MM.1S (cell line): ENCODE measurements at regions not wholly inside any gene's neighbourhood (a gene's known extent, or its start where the extent isn't known, plus 50 kb on each side); places are given as distances from the start of the nearest gene placed in this dataset.

ENCODE experiments used
- DNase-seq: peaks from one replicate; pipeline ENCODE4 v3.0.0-alpha.2; 2015
- H2AFZ ChIP-seq: fragments of 300-600 bp; sonication (generic); 2 replicates; pipeline ENCODE4 v1.6.0; 2016; ENCODE audit warnings: antibody characterized with exemption, low read length
- H3F3A ChIP-seq: fragments of 300-600 bp; sonication (generic); 2 replicates; pipeline ENCODE4 v1.6.1; 2016; ENCODE audit warnings: mild to moderate bottlenecking, antibody characterized with exemption, low read length, moderate library complexity, mixed read lengths; ENCODE audit not compliant: insufficient read depth
- H3K27ac ChIP-seq: fragments of 300-600 bp; sonication (generic); 2 replicates; pipeline ENCODE4 v1.5.1; 2016; ENCODE audit warnings: mild to moderate bottlenecking, low read length
- H3K27me3 ChIP-seq: fragments of 300-600 bp; sonication (generic); replicated peaks from 2 replicates; pipeline ENCODE4 v1.6.0; 2016; ENCODE audit warnings: low read length; ENCODE audit not compliant: insufficient read depth
- H3K36me3 ChIP-seq: fragments of 300-600 bp; sonication (generic); replicated peaks from 2 replicates; pipeline ENCODE4 v1.6.1; 2016; ENCODE audit warnings: mild to moderate bottlenecking, low read length, mixed read lengths; ENCODE audit not compliant: insufficient read depth
- H3K4me1 ChIP-seq: fragments of 300-600 bp; sonication (generic); 2 replicates; pipeline ENCODE4 v1.6.1; 2016; ENCODE audit warnings: low read length, mixed read lengths
- H3K4me2 ChIP-seq: fragments of 300-600 bp; sonication (generic); 2 replicates; pipeline ENCODE4 v1.6.0; 2016; ENCODE audit warnings: low read depth, low read length
- H3K4me3 ChIP-seq: fragments of 300-600 bp; sonication (generic); 2 replicates; pipeline ENCODE4 v1.5.1; 2016; ENCODE audit warnings: low read length, mixed read lengths
- H3K79me2 ChIP-seq: fragments of 300-600 bp; sonication (generic); 2 replicates; pipeline ENCODE4 v1.6.1; 2016; ENCODE audit warnings: mixed run types, low read length, mixed read lengths
- H3K9ac ChIP-seq: fragments of 300-600 bp; sonication (generic); 2 replicates; pipeline ENCODE4 v1.6.1; 2016; ENCODE audit warnings: low read length, mixed read lengths
- H3K9me2 ChIP-seq: fragments of 300-600 bp; sonication (generic); replicated peaks from 2 replicates; pipeline ENCODE4 v1.6.1; 2016; ENCODE audit warnings: mild to moderate bottlenecking, low read length, mixed read lengths; ENCODE audit not compliant: insufficient read depth
- H3K9me3 ChIP-seq: fragments of 300-600 bp; sonication (generic); replicated peaks from 2 replicates; pipeline ENCODE4 v1.6.1; 2016; ENCODE audit warnings: mild to moderate bottlenecking, low read length, mixed read lengths; ENCODE audit not compliant: insufficient read depth
- H4K20me1 ChIP-seq: fragments of 300-600 bp; sonication (generic); 2 replicates; pipeline ENCODE4 v1.6.1; 2016; ENCODE audit warnings: mild to moderate bottlenecking, low read length, moderate library complexity, mixed read lengths; ENCODE audit not compliant: insufficient read depth
- CTCF ChIP-seq: fragments of 300-600 bp; sonication (generic); IDR thresholded peaks from 2 replicates; pipeline ENCODE4 v1.5.1; 2016; ENCODE audit warnings: antibody characterized with exemption, low read length, mixed read lengths
- EZH2 ChIP-seq: fragments of 300-600 bp; sonication (generic); optimal IDR thresholded peaks from 2 replicates; pipeline ENCODE3; 2017; ENCODE audit warnings: low read depth, mild to moderate bottlenecking, antibody characterized with exemption, low read length, mixed read lengths
- EZH2phosphoT487 ChIP-seq: fragments of 300-600 bp; sonication (generic); IDR thresholded peaks from 2 replicates; pipeline ENCODE4 v1.6.1; 2018; ENCODE audit warnings: antibody characterized with exemption, low read length

DNA sequence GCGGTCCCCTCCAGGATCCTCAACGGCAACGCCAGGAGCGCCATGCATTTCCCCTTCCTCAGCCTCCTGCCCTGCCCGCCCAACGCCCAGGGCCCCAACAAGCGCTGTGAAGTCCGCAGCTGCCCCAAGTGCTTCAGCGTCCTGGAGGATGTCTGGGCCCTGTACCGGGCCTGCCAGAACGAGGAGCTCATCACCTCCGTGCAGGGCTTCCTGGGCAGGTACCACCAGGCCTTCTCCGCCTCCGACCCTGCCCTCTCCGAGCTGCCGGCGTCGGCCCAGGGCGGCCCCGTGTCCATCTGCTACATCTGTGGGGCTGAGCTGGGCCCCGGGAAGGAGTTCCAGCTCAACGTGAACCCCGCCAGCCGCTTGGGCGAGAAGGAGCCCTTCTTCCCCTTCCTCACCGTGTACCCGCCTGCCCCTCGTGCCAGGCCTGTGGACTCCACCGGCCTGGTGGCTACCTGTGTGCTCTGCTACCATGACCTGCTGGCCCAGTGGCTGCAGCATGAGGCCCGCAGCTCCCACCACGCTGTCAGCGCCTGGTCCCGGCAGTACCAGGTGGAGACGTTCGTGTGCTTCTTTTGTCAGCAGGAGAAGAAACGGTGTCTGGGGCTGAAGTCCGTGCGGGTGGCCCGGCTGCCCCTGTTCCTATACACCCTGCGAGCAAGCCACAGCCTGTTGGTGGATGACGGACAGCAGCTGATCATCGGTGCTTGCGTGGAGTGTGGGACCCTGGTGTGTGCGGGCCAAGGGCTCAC lies 58.9 kb upstream of the CIBAR2 start:
- Histone ChIP-seq H3K27me3 (peaks cover 74% of the 10 kb centered on the region), H3K79me2 (no peaks in the 10 kb centered on the region), H3K9me2 (no peaks in the 10 kb centered on the region), H2AFZ (no peak overlapping the region), H3K9ac (no peak overlapping the region), H3K9me3 (no peaks in the 10 kb centered on the region), H4K20me1 (no peaks in the 10 kb centered on the region), H3K4me3 (no peak overlapping the region), H3F3A (no peaks in the 10 kb centered on the region), H3K4me2 (no peak overlapping the region), H3K36me3 (no peaks in the 10 kb centered on the region), H3K27ac (no peak overlapping the region), H3K4me1 (no peaks in the 10 kb centered on the region)
- no peak for TF ChIP-seq EZH2
- TF ChIP-seq EZH2phosphoT487 = no peak
- TF ChIP-seq CTCF = no peak
- DNase-seq = no peak

DNA sequence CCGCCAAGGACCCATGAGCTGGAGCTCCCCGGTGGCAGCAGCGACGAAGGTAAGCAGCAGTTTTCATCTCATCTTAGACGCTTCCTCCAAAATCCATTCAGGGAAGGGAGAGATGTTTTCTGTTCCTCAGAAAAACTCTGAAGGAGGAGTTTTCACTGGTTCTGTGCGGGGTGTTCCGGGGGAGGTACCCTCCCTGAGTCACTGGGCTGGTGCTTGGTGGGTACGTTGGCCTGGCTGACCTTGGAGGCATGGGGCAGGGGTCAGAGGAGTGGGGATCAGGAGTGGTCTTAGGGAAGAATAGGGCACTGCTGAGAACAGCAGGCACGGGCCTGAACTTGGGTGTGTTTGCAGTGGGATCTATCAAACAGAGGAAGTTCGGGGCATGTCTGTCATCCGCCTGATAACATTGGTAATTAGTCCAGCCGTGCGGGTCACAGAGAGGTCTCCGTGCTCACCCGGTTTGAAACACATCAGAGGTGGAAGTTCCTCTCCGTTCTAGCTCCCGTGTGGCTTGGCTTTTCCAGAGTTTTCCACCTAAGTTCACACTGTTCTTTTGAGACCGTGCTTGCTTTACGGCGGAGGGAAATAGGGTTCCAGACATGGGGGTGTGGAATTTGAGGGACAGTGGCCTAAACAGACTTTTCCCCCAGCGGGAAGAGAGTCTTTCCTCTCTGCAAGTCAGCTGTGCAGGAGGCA lies 59.6 kb upstream of the CIBAR2 start:
- H3K36me3 ChIP-seq = no peaks in the 10 kb centered on the region
- no peaks in the 10 kb centered on the region for H3K79me2 ChIP-seq
- H3K27me3 ChIP-seq = peaks cover 74% of the 10 kb centered on the region
- H3K4me3 ChIP-seq = no peak overlapping the region
- no peaks in the 10 kb centered on the region for H3K9me2 ChIP-seq
- DNase-seq = no peak
- H3K9ac ChIP-seq = no peak overlapping the region
- no peak overlapping the region for H2AFZ ChIP-seq
- TF ChIP-seq CTCF (no peak), EZH2phosphoT487 (no peak), EZH2 (no peak)
- no peaks in the 10 kb centered on the region for H3K9me3 ChIP-seq
- H4K20me1 ChIP-seq = no peaks in the 10 kb centered on the region
- no peak overlapping the region for H3K4me2 ChIP-seq
- H3K4me1 ChIP-seq = no peaks in the 10 kb centered on the region
- H3K27ac ChIP-seq = no peak overlapping the region
- H3F3A ChIP-seq = no peaks in the 10 kb centered on the region

DNA sequence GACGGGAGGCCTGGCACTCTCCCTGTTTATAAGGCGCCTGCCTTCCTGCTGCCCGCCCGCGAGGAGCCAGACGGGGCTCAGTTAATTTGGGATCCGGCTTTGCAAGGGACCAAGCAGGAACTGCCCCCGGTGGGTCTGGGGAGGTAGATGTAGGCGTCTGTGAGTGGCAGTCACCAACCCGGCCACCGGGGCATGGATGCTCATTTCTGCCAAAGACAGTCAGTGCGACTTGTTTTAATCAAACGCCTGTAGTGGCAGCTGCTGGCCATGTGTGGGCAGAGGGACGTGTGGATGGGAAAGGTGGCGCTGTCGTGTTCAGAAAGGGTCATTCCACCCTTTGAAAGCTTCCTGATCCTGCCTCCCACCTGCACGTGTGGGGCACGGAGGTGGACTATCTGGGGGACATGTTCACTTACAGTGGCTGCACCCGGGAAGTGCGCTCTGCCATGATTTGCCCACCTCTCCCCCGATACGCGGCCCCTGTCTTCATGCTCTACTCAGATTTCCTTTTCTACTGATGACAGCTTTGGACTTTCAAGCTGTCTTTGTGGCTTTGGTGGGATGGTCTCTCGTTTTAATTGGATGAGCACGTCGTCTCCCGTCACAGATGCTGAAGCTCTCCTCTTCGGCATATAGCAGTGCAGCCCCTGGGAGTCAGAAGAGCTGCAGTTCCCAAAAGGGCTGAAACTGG lies 60.3 kb upstream of the CIBAR2 start:
- H3K9ac ChIP-seq = no peak overlapping the region
- no peak for TF ChIP-seq CTCF
- no peak for TF ChIP-seq EZH2
- TF ChIP-seq EZH2phosphoT487 = no peak
- no peaks in the 10 kb centered on the region for H3K4me1 ChIP-seq
- H2AFZ ChIP-seq = no peak overlapping the region
- H3K79me2 ChIP-seq = no peaks in the 10 kb centered on the region
- H3K36me3 ChIP-seq = no peaks in the 10 kb centered on the region
- no peaks in the 10 kb centered on the region for H3K9me3 ChIP-seq
- no peak for DNase-seq
- no peak overlapping the region for H3K4me3 ChIP-seq
- H3K9me2 ChIP-seq = no peaks in the 10 kb centered on the region
- no peaks in the 10 kb centered on the region for H3F3A ChIP-seq
- H3K27me3 ChIP-seq = peaks cover 67% of the 10 kb centered on the region
- H4K20me1 ChIP-seq = no peaks in the 10 kb centered on the region
- no peak overlapping the region for H3K4me2 ChIP-seq
- no peak overlapping the region for H3K27ac ChIP-seq
